ENCODE measurements at regions not wholly inside any gene's neighbourhood (a gene's known extent, or its start where the extent isn't known, plus 50 kb on each side); places are given as distances from the start of the nearest gene placed in this dataset.

GRCh38 chr2:52518678-52519077 lies 1248.9 kb upstream of the CHAC2 start:
- no peak for TF ChIP-seq CTCF (IDR thresholded peaks at IDR 0.05)
- no peak for TF ChIP-seq POLR2A (IDR thresholded peaks at IDR 0.05)
- no peak for TF ChIP-seq POLR2AphosphoS5 (IDR thresholded peaks at IDR 0.05)
- TF ChIP-seq EP300 (IDR thresholded peaks at IDR 0.05), result no peak
